Astrocyte of the cerebellum (primary cell): ENCODE measurements at regions not wholly inside any gene's neighbourhood (a gene's known extent, or its start where the extent isn't known, plus 50 kb on each side); places are given as distances from the start of the nearest gene placed in this dataset.

Experiments used
- DNase-seq: peaks from one replicate; pipeline ENCODE4 v3.0.0-alpha.2; 2011; ENCODE audit warnings: low read depth
- H3K4me3 ChIP-seq: 2 replicates; pipeline ENCODE4 v1.5.1; 2011; ENCODE audit warnings: mild to moderate bottlenecking, low read depth, low read length, moderate library complexity
- CTCF ChIP-seq: IDR thresholded peaks from 2 replicates; pipeline ENCODE4 v1.5.1; 2012; ENCODE audit warnings: low read length, low read depth, moderate library complexity, mild to moderate bottlenecking; ENCODE audit errors: missing control alignments
- in situ Hi-C: cut with HindIII; loops from 2 replicates; pipeline ENCODE4 v1.10.0; 2017; ENCODE audit warnings: low sequenced_read_pairs

DNA sequence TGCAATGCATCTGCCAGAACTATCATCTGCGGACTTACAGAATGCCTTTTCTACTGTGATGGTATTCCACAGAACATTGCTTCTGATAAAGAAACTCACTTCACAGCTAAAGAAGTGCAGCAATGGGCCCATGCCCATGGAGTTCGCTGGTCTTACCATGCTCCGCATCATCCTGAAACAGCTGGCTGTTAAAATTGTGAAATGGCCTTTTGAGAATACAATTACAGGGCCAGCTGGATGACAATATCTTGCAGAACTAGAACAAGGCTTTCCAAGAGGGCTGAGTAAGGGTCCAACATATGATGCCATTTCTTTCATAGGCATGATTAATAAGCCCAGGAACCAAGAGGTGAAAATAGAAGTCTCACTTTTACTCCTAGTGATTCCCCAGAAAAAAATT is 104.1 kb upstream of the ADCY1 start:
- H3K4me3 ChIP-seq: no peak overlapping the region
- in situ Hi-C loops: no loop called here
- TF ChIP-seq CTCF: no peak
- no peak for DNase-seq

- no peak for DNase-seq
- no peak overlapping the region for H3K4me3 ChIP-seq
- in situ Hi-C loops: no loop called here
- TF ChIP-seq CTCF: no peak
Measured at GRCh38 chr7:45479781-45480180, 94.4 kb upstream of the ADCY1 start.

- H3K4me3 ChIP-seq: no peak overlapping the region
- no peak for DNase-seq
- in situ Hi-C loops: no loop called here
- no peak for TF ChIP-seq CTCF
Measured at GRCh38 chr7:45482451-45482850, 91.7 kb upstream of the ADCY1 start.

- no peak for DNase-seq
- H3K4me3 ChIP-seq: no peak overlapping the region
- TF ChIP-seq CTCF: no peak
- in situ Hi-C loops: no loop called here
Measured at GRCh38 chr7:45484094-45484493, 90.1 kb upstream of the ADCY1 start.

DNA sequence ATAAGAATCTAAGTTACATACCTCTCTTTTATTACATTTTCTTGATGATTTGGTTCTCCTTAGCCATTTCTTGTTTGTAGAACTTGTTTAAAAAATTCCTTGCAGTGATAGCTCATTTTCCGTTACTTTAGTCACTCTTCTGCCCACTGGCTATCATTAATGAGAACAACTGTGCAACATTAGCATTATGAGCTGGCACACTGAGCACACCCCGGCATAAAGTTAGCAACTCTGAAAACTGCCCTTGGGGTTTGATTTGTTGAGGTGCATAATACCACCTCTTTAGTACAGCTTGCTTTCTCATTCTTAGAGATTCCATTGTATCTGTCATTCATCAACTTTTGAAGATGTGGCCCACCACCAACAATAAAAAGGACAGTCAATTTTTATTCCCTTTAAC is 87.6 kb upstream of the ADCY1 start:
- H3K4me3 ChIP-seq: no peak overlapping the region
- in situ Hi-C loops: no loop called here
- TF ChIP-seq CTCF: no peak
- DNase-seq: no peak

- in situ Hi-C loops: no loop called here
- TF ChIP-seq CTCF: no peak
Measured at GRCh38 chr7:45494885-45495284, 79.3 kb upstream of the ADCY1 start.

DNA sequence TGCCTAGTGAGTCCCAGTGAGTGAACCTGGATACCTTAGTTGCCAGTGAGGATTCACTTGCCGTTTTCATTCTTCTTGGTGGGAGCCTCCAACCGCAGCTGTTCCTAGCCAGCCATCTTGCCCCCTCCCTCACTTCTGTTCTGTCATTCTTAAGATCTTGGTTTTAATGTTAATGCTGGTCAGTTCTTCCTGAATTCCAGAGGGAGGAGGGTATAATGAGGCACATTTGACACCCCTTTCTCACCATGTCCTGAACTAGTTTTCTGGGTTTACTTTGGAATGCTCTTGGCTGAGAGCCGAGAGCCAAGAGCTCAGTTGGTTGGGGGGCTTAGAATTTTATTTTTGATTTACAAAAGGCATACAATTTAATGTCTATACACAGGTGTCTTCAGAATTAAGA is 78.5 kb upstream of the ADCY1 start:
- no peak for TF ChIP-seq CTCF
- in situ Hi-C loops: no loop called here
- no peak for DNase-seq
- H3K4me3 ChIP-seq: no peak overlapping the region

More at GRCh38 chr7:45494885-45495284, 79.3 kb upstream of the ADCY1 start:
- no peak overlapping the region for H3K4me3 ChIP-seq
- DNase-seq: no peak
